Urothelium cell line (cell line): ENCODE measurements at regions not wholly inside any gene's neighbourhood (a gene's known extent, or its start where the extent isn't known, plus 50 kb on each side); places are given as distances from the start of the nearest gene placed in this dataset.
"Not testable (repeated sequence)": the region's sequence is repeated elsewhere in the genome, so short reads cannot be mapped to it uniquely, and the experiment has no call there.

ENCODE experiments used
- DNase-seq: peaks from one replicate; pipeline ENCODE4 v3.0.0; 2011; ENCODE audit warnings: low spot score, mixed read lengths
- FAIRE-seq: peaks from 2 replicates; lab custom pipeline; 2011; peaks lifted over from hg19 to GRCh38; lab: Jason Lieb, UNC

DNA sequence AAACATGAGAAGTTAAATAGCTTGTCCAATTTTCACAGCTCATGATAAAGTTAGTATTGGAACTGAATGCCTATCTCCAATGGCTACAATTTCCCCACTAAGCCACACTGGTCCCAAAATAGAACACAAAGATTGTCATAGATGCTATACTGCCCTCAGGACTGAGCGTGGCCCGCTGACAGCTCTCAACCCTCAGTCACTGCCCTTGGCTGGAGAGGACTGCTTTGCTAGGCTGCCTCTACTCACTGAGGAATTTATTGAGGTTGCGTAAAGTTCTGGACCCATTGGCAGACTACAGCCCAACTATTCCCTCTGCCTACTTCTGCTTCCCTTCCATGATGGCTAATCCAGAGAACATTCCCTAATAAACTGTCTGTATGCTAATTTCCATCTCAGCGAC, 165.5 kb upstream of the BET1 start:
- FAIRE-seq (no peak), DNase-seq (no peak)

GRCh38 chr7:94170836-94171235, 166.7 kb upstream of the BET1 start:
- FAIRE-seq: no peak
- DNase-seq: no peak

GRCh38 chr7:94173436-94173835, 169.3 kb upstream of the BET1 start:
- DNase-seq (no peak), FAIRE-seq (no peak)

DNA sequence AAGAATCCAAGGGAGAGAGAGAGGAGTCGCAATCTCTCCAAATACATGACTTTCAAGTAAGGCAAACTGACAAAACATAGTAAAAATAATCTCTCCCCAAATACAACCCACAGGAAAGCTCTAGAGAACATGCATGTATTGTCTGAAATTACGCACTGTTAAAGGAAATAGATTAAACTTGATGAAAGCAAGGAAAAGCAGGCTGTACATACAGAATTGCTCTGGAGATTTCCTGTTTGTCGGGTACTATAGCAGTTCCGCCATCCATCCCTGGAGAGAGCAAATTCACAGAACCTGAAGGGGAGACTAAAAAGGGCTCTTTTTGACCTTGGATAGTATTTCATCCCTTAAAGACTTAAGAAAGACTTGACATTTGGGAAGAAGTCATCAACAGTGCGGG, 170.2 kb upstream of the BET1 start:
- DNase-seq (no peak), FAIRE-seq (no peak)

DNA sequence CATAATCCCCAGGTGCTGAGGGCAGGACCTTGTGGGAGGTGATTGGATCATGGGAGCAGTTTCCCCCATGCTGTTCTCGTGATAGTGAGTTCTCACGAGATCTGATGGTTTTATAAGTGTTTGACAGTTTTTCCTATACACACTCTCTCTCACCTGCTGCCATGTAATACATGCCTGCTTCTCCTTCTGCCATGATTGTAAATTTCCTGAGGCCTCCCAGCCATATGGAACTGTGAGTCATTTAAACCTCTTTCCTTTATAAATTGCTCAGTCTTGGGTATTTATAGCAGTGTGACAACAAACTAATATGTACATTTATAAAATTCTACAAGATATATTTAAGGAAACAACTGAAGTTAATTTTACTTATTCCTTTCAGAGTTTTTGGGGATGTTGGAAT, 170.8 kb upstream of the BET1 start:
- DNase-seq (no peak), FAIRE-seq (no peak)

DNA sequence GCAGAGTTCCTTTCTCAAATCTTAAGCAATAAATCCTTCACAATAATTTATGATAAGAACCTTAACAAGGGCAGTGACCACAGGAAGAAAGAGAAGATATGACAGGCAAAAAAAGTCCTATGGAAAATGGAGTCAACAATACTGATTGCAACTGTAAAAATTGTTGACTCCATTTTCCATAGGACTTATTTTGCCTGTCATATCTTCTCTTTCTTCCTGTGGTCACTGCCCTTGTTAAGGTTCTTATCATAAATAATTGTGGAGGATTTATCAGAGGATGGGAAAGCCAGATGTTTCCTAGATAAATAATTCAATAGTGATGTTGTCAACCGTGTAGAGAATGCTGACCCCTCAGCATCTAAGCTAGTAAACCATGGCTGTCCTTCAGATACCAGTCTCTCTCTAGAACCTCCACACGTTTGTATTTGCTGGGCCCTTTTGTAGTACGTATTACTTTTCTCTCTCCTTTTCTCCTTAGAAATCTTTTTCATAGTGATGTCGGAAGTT, 172.6 kb upstream of the BET1 start:
- no peak for DNase-seq
- FAIRE-seq: no peak

GRCh38 chr7:94177441-94177840, 173.3 kb upstream of the BET1 start:
- FAIRE-seq (no peak), DNase-seq (no peak)

DNA sequence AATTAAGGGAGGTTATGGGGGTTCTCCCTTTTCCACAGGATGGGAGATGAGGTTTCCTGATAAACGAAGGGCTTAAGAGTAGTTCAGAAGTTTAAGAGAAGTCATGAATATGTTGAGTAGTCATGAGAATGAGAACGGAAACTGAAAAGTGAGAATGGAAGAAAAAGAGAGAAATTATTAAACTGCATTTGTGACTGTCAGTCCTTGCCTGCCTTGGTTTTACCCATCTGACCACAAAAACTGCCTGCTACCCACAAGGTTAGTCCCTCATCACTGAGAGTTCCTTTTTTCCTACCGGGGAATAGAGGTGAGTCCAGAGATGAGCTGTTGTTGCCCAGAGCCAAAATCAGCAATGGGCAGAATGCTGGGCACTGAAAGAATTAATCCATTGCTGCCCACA, 174.1 kb upstream of the BET1 start:
- FAIRE-seq: no peak
- no peak for DNase-seq

DNA sequence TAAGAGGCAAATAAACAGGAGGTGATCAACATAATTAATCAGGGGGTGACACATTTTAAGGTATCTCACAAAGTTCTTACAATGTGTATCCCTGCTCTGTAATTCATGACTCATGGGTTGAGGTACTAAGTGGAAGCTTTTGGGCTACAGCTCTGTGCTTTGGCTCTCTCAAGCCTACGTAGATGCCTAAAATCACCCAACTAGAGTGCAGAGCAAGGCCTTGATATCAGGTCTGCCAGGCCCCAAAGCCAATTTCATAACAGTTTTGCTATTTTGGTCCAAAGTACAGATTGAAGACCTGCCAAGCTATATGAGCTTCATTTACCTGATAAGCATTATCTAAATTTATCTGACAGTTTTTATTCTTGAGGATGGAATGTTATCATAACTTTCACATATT, 175.3 kb upstream of the BET1 start:
- no peak for FAIRE-seq
- DNase-seq: no peak

DNA sequence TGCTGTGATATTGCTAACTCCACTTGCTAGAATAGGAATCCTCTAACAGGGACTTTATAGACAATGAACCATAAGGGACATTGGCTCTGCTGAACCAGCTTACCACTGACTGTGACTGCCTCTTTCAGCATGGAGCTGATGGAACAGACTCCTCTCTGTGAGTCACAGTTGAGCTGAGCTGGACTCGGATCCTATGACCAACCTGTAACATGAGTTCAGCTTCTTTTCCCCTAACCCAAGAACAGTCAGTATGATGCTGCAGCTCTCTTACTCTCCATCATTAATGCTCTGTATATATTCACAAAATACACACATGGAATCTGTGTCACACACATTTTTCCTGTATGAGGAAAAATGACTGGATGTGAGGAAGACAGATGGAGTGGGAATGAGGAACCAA, 177.9 kb upstream of the BET1 start:
- DNase-seq (peak; percentile 73), FAIRE-seq (peak; percentile 5)

DNA sequence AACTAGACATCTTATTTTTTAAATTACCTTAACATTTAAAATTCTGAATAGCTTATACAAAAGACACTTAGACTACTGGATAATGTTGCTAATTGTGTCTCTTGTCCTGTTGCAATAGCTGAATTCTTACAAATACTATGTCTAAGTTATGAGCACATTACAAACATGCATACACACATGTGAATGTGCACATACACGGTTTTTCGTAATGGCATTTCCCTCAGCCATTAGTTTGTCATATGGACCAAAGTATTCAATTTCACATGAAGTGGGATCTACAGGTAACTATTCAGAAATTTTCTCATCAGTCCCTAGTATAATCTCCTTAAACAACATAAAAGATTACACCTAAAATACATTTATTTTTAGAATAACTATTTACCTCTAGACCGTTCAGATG, 178.6 kb upstream of the BET1 start:
- DNase-seq (no peak), FAIRE-seq (peak; percentile 42)

DNA sequence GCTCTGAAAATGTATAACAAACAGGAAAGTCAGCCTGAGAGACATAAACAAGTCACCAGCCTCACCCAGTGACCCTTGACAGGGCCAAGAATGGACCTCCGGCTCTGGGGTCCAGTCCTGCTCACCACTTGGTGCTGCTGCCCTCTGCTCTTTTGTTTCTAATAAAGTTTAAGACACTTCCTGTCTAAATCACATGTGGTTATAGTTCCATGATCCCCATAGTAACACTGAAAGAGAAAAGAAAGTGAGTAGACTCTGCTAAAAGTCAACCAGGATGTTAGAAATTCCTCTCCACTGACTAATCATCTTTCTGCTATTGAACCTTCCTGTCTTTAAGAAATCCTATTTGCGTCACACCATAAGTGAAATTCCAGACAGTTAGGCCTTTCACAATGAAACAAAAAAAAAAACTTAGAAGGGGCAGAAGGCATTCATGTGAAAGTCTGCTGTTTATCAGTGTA, 179.2 kb upstream of the BET1 start:
- FAIRE-seq (peak; percentile 86), DNase-seq (peak; percentile 80)

GRCh38 chr7:94183891-94184290, 179.7 kb upstream of the BET1 start:
- no peak for FAIRE-seq
- no peak for DNase-seq

GRCh38 chr7:94188350-94188749, 184.2 kb upstream of the BET1 start:
- FAIRE-seq (no peak), DNase-seq (no peak)

- DNase-seq (peak; percentile 74), FAIRE-seq (no peak)
Measured at GRCh38 chr7:94190599-94191061, 186.5 kb upstream of the BET1 start.

DNA sequence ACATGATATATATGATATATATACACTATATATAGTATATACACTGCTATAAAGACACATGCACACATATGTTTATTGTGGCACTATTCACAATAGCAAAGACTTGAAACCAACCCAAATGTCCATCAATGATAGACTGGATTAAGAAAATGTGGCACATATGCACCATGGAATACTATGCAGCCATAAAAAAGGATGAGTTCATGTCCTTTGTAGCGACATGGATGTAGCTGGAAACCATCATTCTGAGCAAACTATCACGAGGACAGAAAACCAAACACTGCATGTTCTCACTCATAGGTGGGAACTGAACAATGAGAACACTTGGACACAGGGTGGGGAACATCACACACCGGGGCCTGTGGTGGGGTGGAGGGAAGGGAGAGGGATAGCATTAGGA, 190.3 kb upstream of the BET1 start:
- DNase-seq, FAIRE-seq: not testable (repeated sequence)

GRCh38 chr7:94195201-94195600, 191.0 kb upstream of the BET1 start:
- DNase-seq (no peak), FAIRE-seq (no peak)

DNA sequence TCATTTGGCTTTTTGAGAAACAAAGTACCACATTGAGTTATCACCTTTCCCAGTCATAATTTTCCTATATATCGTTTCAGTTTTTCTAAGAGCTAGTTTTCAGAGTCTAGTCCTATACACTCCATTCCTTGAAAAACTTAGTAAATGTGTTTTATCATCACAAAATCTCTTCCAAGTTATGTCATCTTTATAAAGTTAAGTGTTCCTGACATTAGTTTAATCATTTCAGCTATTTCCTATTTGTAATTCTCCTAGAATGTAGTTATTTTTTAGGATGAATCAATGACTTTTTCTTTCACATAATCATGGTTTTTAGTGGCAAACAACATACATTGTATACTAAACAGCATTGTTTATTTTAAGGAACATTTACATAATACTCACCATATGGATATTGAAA, 191.7 kb upstream of the BET1 start:
- DNase-seq (no peak), FAIRE-seq (no peak)

DNA sequence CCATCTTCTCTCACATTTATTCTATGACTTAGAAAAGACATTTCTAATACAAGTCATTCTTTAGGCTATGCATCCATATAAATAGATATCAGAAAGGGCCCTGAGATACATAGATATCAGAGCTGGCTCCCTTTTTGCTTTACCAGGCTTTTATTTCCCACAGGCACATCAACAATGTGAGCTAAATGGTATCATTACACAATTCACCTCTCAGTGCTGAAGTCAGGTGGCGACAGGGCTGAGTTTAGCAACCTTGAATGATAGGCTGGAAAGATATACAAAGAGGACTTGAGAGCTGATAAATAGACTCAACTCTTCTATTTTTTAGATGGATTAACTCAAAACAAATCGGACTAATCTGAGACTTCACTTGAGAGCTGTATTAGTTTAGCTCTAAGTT, 189.2 kb upstream of the COL1A2 start:
- FAIRE-seq (no peak), DNase-seq (no peak)

DNA sequence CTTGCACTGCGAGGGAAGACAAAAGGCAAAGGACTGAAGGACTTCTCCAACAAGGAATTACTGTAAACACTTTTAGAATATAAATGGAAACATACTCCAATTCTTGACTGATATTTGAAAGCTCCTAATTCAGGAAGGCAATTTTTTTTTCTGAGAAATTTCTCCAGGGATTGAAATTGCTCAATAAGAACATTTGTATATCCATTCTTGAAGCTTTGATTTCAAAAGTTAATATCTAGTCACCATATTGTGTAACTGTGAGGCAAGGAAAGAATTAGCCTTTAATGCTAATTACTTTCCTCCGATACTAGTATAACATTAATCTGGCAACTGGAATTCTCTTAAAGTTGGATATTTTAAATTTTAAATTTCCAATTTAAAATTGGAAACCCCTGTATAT, 188.4 kb upstream of the COL1A2 start:
- DNase-seq: no peak
- FAIRE-seq: no peak

DNA sequence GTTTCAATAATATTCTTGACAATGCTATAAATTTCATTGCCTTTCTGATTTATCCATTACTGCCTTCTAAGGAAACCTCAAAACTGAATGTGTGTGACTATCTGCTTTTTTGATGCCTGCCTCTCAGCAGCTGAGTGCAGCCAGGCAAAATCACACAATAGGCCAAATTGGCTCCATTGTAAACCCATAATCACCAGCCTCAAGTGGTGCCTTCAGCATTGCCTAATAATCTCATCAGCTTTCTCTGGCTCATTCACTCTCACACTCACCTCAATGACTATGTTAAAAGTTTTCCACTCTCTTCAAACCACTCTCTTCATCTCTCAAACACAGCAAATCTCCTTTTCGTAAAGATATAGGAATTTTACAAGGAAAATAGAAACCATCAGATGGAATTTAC, 182.5 kb upstream of the COL1A2 start:
- no peak for DNase-seq
- FAIRE-seq: no peak

- no peak for DNase-seq
- no peak for FAIRE-seq
Measured at GRCh38 chr7:94216944-94217461, 177.7 kb upstream of the COL1A2 start.

GRCh38 chr7:94217766-94218165, 176.9 kb upstream of the COL1A2 start:
- DNase-seq (no peak), FAIRE-seq (no peak)
